Panc1 (cell line): ENCODE measurements at regions not wholly inside any gene's neighbourhood (a gene's known extent, or its start where the extent isn't known, plus 50 kb on each side); places are given as distances from the start of the nearest gene placed in this dataset.

ENCODE experiments used
- ATAC-seq: fragments of 200-7000 bp; cut with Tn5 transposase; 2 replicates; pipeline ENCODE4 v1.9.1; 2020; ENCODE audit warnings: mild to moderate bottlenecking, moderate library complexity
- BruUV-seq: library from RNA; stranded (reverse); fragments of 400-500 nt; replicated peaks from 2 replicates; lab custom pipeline; 2021; lab: Mats Ljungman, UMichigan
- CTCF ChIA-PET: fragments of 300-600 bp; sonication (Branson Sonifier 250); formaldehyde crosslinking; loops from one replicate; lab custom pipeline; 2022; ENCODE audit warnings: antibody characterized with exemption; lab: Charles Lee
- POLR2A ChIA-PET: fragments of 300-600 bp; sonication (Branson Sonifier 250); formaldehyde crosslinking; loops from one replicate; lab custom pipeline; 2022; ENCODE audit warnings: antibody characterized with exemption; lab: Charles Lee
- DNase-seq: peaks from one replicate; pipeline ENCODE4 v3.0.0-alpha.2; 2010; ENCODE audit warnings: low read depth, low spot score
- H3K27ac ChIP-seq: 2 replicates; pipeline ENCODE4 v1.5.1; 2011; ENCODE audit warnings: mild to moderate bottlenecking, low read length, inconsistent platforms
- H3K27me3 ChIP-seq: fragments of 200-500 bp; sonication (Bioruptor generic); 2 replicates; pipeline ENCODE4 v1.6.0; 2014; ENCODE audit warnings: low read length, inconsistent platforms; ENCODE audit not compliant: control insufficient read depth, insufficient read depth
- H3K36me3 ChIP-seq: fragments of 200-500 bp; sonication (Bioruptor generic); 2 replicates; pipeline ENCODE4 v1.5.1; 2014; ENCODE audit warnings: inconsistent platforms, mild to moderate bottlenecking, low read length, moderate library complexity; ENCODE audit not compliant: control insufficient read depth, insufficient read depth
- H3K4me1 ChIP-seq: 2 replicates; pipeline ENCODE4 v1.5.1; 2011; ENCODE audit warnings: inconsistent platforms, mild to moderate bottlenecking, low read length, moderate library complexity; ENCODE audit not compliant: control insufficient read depth, insufficient read depth
- H3K4me3 ChIP-seq, 2 experiments: 2 replicates each; pipeline ENCODE4 v1.5.1; 2011 to 2012; ENCODE audit warnings: low read depth in 2 of 2, low read length in 2 of 2, mild to moderate bottlenecking in 2 of 2, inconsistent platforms in 1 of 2, moderate library complexity in 1 of 2
- H3K9me3 ChIP-seq: fragments of 200-500 bp; sonication (Bioruptor generic); 2 replicates; pipeline ENCODE4 v1.5.1; 2014; ENCODE audit warnings: low read depth, mild to moderate bottlenecking, inconsistent platforms, low read length, moderate library complexity; ENCODE audit not compliant: control insufficient read depth, insufficient read depth
- POLR2AphosphoS5 ChIP-seq: IDR thresholded peaks from 2 replicates; pipeline ENCODE4 v1.6.1; 2012; ENCODE audit warnings: mild to moderate bottlenecking, low read depth, low read length, moderate library complexity
- SIN3A ChIP-seq: IDR thresholded peaks from 2 replicates; pipeline ENCODE4 v1.6.1; 2012; ENCODE audit warnings: low read depth, mild to moderate bottlenecking, low read length, moderate library complexity, borderline replicate concordance; ENCODE audit not compliant: insufficient read depth
- TCF7L2 ChIP-seq: IDR thresholded peaks from 2 replicates; pipeline ENCODE4 v1.6.1; 2011; ENCODE audit warnings: mild to moderate bottlenecking, low read depth, low read length, inconsistent platforms
- in situ Hi-C: cut with HindIII; loops from 2 replicates; pipeline ENCODE4 v1.10.0; 2016; ENCODE audit warnings: low sequenced_read_pairs, low pct_unique_long_range_greater_than_20kb
- intact Hi-C: fragments of 100-400 bp; cut with micrococcal nuclease; formaldehyde crosslinking; loops from one replicate; pipeline ENCODE4 v1.10.0; 2022; ENCODE audit not compliant: unreplicated experiment
- TF ChIP-seq, protein P1 (sequence below), 2 experiments: IDR thresholded peaks; 2 replicates each; pipeline ENCODE4 v1.6.1; 2011 to 2012; ENCODE audit warnings: low read depth in 2 of 2, control low read depth in 1 of 2, low read length in 1 of 2, mild to moderate bottlenecking in 1 of 2, moderate library complexity in 1 of 2; ENCODE audit not compliant: insufficient read depth in 1 of 2
- TF ChIP-seq, protein P2 (sequence below): fragments of 450-650 bp; IDR thresholded peaks from 2 replicates; pipeline ENCODE4 v1.5.1; 2017; ENCODE audit warnings: mild to moderate bottlenecking

DNA sequence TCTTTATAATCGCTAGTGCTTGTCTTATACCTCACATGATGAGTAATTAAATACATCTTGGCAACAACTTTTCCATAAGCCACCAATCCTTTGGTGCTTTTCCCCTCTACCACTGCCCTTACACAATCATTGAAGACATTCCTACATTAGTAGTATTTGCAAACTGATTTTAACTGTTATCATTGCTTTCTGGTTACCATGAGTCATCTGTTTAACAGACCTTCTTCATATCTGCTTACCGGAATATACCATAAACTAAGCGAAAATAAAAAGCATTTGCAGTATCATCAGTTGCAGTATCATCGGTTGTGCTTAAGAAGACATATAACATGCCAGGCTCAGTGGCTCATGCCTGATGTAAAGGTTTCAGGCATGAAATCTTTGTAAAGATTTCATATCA is 54.8 kb upstream of the PLEKHA5 start:
- ATAC-seq (no peak), DNase-seq (no peak)
- no peaks in the 10 kb centered on the region for H3K9me3 ChIP-seq
- intact Hi-C loops (no loop called here), in situ Hi-C loops (no loop called here)
- ChIA-PET CTCF (no interaction called here), POLR2A (no interaction called here)
- H3K27ac ChIP-seq = no peak overlapping the region
- BruUV-seq = no TSS peak
- no peaks in the 10 kb centered on the region for H3K36me3 ChIP-seq
- H3K4me1 ChIP-seq = no peaks in the 10 kb centered on the region
- no peaks in the 10 kb centered on the region for H3K27me3 ChIP-seq
- no peak overlapping the region for H3K4me3 ChIP-seq
- no peak for TF ChIP-seq TCF7L2
- TF ChIP-seq, protein P1, sequence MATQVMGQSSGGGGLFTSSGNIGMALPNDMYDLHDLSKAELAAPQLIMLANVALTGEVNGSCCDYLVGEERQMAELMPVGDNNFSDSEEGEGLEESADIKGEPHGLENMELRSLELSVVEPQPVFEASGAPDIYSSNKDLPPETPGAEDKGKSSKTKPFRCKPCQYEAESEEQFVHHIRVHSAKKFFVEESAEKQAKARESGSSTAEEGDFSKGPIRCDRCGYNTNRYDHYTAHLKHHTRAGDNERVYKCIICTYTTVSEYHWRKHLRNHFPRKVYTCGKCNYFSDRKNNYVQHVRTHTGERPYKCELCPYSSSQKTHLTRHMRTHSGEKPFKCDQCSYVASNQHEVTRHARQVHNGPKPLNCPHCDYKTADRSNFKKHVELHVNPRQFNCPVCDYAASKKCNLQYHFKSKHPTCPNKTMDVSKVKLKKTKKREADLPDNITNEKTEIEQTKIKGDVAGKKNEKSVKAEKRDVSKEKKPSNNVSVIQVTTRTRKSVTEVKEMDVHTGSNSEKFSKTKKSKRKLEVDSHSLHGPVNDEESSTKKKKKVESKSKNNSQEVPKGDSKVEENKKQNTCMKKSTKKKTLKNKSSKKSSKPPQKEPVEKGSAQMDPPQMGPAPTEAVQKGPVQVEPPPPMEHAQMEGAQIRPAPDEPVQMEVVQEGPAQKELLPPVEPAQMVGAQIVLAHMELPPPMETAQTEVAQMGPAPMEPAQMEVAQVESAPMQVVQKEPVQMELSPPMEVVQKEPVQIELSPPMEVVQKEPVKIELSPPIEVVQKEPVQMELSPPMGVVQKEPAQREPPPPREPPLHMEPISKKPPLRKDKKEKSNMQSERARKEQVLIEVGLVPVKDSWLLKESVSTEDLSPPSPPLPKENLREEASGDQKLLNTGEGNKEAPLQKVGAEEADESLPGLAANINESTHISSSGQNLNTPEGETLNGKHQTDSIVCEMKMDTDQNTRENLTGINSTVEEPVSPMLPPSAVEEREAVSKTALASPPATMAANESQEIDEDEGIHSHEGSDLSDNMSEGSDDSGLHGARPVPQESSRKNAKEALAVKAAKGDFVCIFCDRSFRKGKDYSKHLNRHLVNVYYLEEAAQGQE (IDR thresholded peaks at IDR 0.05; ENCODE audit: insufficient read depth in 1 of 2, low read depth in 2 of 2, low read length in 1 of 2) = no peak
- TF ChIP-seq SIN3A = no peak
- TF ChIP-seq POLR2AphosphoS5 = no peak
- TF ChIP-seq, protein P2, sequence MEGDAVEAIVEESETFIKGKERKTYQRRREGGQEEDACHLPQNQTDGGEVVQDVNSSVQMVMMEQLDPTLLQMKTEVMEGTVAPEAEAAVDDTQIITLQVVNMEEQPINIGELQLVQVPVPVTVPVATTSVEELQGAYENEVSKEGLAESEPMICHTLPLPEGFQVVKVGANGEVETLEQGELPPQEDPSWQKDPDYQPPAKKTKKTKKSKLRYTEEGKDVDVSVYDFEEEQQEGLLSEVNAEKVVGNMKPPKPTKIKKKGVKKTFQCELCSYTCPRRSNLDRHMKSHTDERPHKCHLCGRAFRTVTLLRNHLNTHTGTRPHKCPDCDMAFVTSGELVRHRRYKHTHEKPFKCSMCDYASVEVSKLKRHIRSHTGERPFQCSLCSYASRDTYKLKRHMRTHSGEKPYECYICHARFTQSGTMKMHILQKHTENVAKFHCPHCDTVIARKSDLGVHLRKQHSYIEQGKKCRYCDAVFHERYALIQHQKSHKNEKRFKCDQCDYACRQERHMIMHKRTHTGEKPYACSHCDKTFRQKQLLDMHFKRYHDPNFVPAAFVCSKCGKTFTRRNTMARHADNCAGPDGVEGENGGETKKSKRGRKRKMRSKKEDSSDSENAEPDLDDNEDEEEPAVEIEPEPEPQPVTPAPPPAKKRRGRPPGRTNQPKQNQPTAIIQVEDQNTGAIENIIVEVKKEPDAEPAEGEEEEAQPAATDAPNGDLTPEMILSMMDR = no peak

DNA sequence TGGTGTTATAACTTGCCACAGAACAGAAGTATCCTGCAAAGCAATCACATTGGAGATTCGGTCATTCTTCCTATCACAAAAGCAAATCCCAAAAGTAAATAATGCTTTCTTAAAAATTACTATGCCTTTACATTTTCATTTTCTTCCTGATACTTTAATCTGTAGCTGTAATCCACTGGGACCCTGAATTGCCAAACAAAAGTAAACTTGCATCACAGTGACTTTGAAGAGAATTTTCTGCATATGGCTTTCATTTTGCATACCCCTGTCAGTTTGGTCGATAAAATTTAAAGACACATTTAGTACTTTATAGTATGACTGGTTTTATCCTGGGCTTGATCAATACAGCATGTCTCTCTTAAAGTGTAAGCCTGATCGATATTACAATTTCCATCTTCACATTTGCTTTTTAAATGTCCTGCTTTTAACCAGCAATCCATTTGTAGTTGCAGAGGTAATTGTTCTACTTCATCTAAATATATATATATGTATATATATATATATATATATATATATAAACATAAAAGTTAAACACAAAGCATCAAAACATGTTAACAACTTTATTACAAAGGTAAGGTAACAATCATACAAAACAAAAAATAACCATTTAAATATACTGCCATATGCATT is 53.7 kb upstream of the PLEKHA5 start:
- in situ Hi-C loops (no loop called here), intact Hi-C loops (no loop called here)
- ChIA-PET POLR2A (no interaction called here), CTCF (no interaction called here)
- H3K27ac ChIP-seq = no peak overlapping the region
- BruUV-seq = no TSS peak
- H3K4me1 ChIP-seq = no peaks in the 10 kb centered on the region
- DNase-seq (no peak), ATAC-seq (no peak)
- H3K9me3 ChIP-seq = no peaks in the 10 kb centered on the region
- no peaks in the 10 kb centered on the region for H3K36me3 ChIP-seq
- no peak overlapping the region for H3K4me3 ChIP-seq
- no peaks in the 10 kb centered on the region for H3K27me3 ChIP-seq
- TF ChIP-seq, protein P2 = no peak
- TF ChIP-seq, protein P1 (IDR thresholded peaks at IDR 0.05; ENCODE audit: insufficient read depth in 1 of 2, low read depth in 2 of 2, low read length in 1 of 2) = no peak
- TF ChIP-seq SIN3A (no peak), TCF7L2 (no peak), POLR2AphosphoS5 (no peak)
